Sciatic nerve (tissue), 2 donors: ENCODE measurements at regions not wholly inside any gene's neighbourhood (a gene's known extent, or its start where the extent isn't known, plus 50 kb on each side); places are given as distances from the start of the nearest gene placed in this dataset.
"Not testable (repeated sequence)": the region's sequence is repeated elsewhere in the genome, so short reads cannot be mapped to it uniquely, and the experiment has no call there.

Experiments
- ATAC-seq: fragments of 200-7000 bp; cut with Tn5 transposase; one replicate; pipeline ENCODE4 v1.9.1; 2020; ENCODE audit warnings: mild to moderate bottlenecking, moderate library complexity
- DNase-seq: peaks from one replicate; pipeline ENCODE4 v3.0.0-alpha.2; 2020; ENCODE audit warnings: low spot score
- intact Hi-C: fragments of 100-400 bp; cut with DNase I; formaldehyde crosslinking; loops from one replicate; pipeline ENCODE4 v1.14.2; 2022
- donor health status: DM: no; HTN: no; CAD: no.
- donor health status: DM: no; HTN: no; CAD: no.

- ATAC-seq (no peak), DNase-seq (no peak)
- intact Hi-C loops, result no loop called here
Measured at GRCh38 chr9:100775912-100776311, 198.0 kb downstream of the CAVIN4 start.

GRCh38 chr9:100784755-100785154, 206.9 kb downstream of the CAVIN4 start:
- ATAC-seq (no peak), DNase-seq (no peak)
- intact Hi-C loops, result no loop called here

GRCh38 chr9:100785946-100786345, 208.1 kb downstream of the CAVIN4 start:
- intact Hi-C loops, result no loop called here
- DNase-seq, result no peak
- no peak for ATAC-seq

GRCh38 chr9:100794738-100795269, 216.9 kb downstream of the CAVIN4 start:
- DNase-seq, result no peak
- no peak for ATAC-seq
- intact Hi-C loops, result loop anchor here (5.0 kb wide), 1 partner anchor 1248 kb away; no protein-coding TSS in a partner anchor

- intact Hi-C loops, result no loop called here
- no peak for ATAC-seq
- DNase-seq, result no peak
Measured at GRCh38 chr9:100803956-100804355, 224.6 kb upstream of the PLPPR1 start.

GRCh38 chr9:100811643-100812042, 216.9 kb upstream of the PLPPR1 start:
- ATAC-seq, result no peak
- intact Hi-C loops, result no loop called here
- DNase-seq, result no peak

- no peak for DNase-seq
- ATAC-seq, result no peak
- intact Hi-C loops, result no loop called here
Measured at GRCh38 chr9:100813871-100814270, 214.7 kb upstream of the PLPPR1 start.

- no peak for DNase-seq
- intact Hi-C loops, result no loop called here
Measured at GRCh38 chr9:100819980-100820379, 208.5 kb upstream of the PLPPR1 start.

GRCh38 chr9:100833035-100833434, 195.5 kb upstream of the PLPPR1 start:
- DNase-seq, intact Hi-C loops, ATAC-seq: not testable (repeated sequence)

More at GRCh38 chr9:100819980-100820379, 208.5 kb upstream of the PLPPR1 start:
- ATAC-seq, result no peak

- intact Hi-C loops, result no loop called here
- ATAC-seq (no peak), DNase-seq (no peak)
Measured at GRCh38 chr9:100838857-100839256, 189.7 kb upstream of the PLPPR1 start.

- intact Hi-C loops, result no loop called here
- DNase-seq, result no peak
- ATAC-seq, result no peak
Measured at GRCh38 chr9:100848726-100849125, 179.8 kb upstream of the PLPPR1 start.

- ATAC-seq, result no peak
- intact Hi-C loops, result no loop called here
- DNase-seq, result no peak
Measured at GRCh38 chr9:100852088-100852487, 176.4 kb upstream of the PLPPR1 start.

- DNase-seq (no peak), ATAC-seq (no peak)
- intact Hi-C loops, result no loop called here
Measured at GRCh38 chr9:100856238-100856637, 172.3 kb upstream of the PLPPR1 start.

GRCh38 chr9:100865111-100865510, 163.4 kb upstream of the PLPPR1 start:
- intact Hi-C loops, result no loop called here
- ATAC-seq, result no peak
- DNase-seq, result no peak

GRCh38 chr9:100865648-100866047, 162.9 kb upstream of the PLPPR1 start:
- intact Hi-C loops, result no loop called here
- no peak for DNase-seq
- no peak for ATAC-seq

- no peak for DNase-seq
- intact Hi-C loops, result no loop called here
- ATAC-seq, result no peak
Measured at GRCh38 chr9:100869326-100869725, 159.2 kb upstream of the PLPPR1 start.

- intact Hi-C loops, result loop anchor here (5.0 kb wide), 1 partner anchor 558 kb away; no protein-coding TSS in a partner anchor
- ATAC-seq (no peak), DNase-seq (no peak)
Measured at GRCh38 chr9:100879884-100880283, 148.6 kb upstream of the PLPPR1 start.

GRCh38 chr9:100880284-100880683, 148.2 kb upstream of the PLPPR1 start:
- ATAC-seq, result no peak
- intact Hi-C loops, result no loop called here
- DNase-seq, result no peak

- ATAC-seq (no peak), DNase-seq (no peak)
- intact Hi-C loops, result no loop called here
Measured at GRCh38 chr9:100884518-100884917, 144.0 kb upstream of the PLPPR1 start.

- DNase-seq, result no peak
- intact Hi-C loops, result no loop called here
- no peak for ATAC-seq
Measured at GRCh38 chr9:100890321-100890720, 138.2 kb upstream of the PLPPR1 start.

GRCh38 chr9:100911273-100911672, 117.3 kb upstream of the PLPPR1 start:
- no peak for DNase-seq
- intact Hi-C loops, result no loop called here
- ATAC-seq, result no peak
